Lower leg skin (tissue), 3 donors: ENCODE measurements at regions not wholly inside any gene's neighbourhood (a gene's known extent, or its start where the extent isn't known, plus 50 kb on each side); places are given as distances from the start of the nearest gene placed in this dataset.
"Not testable (repeated sequence)": the region's sequence is repeated elsewhere in the genome, so short reads cannot be mapped to it uniquely, and the experiment has no call there.

Experiments
- CTCF ChIP-seq, 3 donors: fragments of 450-650 bp; IDR thresholded peaks; one replicate each; pipeline ENCODE4 v1.5.1; 2016; ENCODE audit warnings: antibody characterized with exemption in 3 of 3, mild to moderate bottlenecking in 3 of 3, moderate library complexity in 2 of 3
- POLR2A ChIP-seq, 2 donors: fragments of 450-650 bp; IDR thresholded peaks; one replicate each; pipeline ENCODE4 v1.6.1; 2016 to 2017; ENCODE audit warnings: antibody characterized with exemption in 2 of 2, mild to moderate bottlenecking in 1 of 2, moderate library complexity in 1 of 2

GRCh38 chr2:95723627-95724210 lies 131.9 kb downstream of the TRIM43 start:
- not testable (repeated sequence) for TF ChIP-seq POLR2A, CTCF (IDR thresholded peaks at IDR 0.05)
